GM19238 (cell line): ENCODE measurements at regions not wholly inside any gene's neighbourhood (a gene's known extent, or its start where the extent isn't known, plus 50 kb on each side); places are given as distances from the start of the nearest gene placed in this dataset.

ENCODE experiments used
- DNase-seq: peaks from one replicate; pipeline ENCODE4 v3.0.0; 2011; ENCODE audit warnings: low spot score; ENCODE audit not compliant: insufficient read length

DNA sequence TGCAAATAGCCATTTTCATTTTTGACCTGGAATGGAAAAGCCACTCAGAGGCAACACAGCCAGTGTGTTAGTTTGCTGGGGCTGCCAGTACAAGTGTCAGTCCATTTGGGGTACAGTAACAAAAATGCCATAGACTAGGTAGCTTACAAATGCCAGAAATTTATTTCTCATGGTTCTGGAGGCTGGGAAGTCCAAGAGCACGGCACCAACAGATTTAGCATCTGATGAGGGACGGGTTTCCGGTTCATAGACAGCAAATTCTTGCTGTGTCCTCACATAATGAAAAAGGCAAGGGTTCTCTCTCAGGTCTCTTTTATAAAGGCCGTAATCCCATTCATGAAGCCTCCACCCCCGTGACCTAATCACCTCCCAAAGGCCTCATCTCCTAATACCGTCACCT is 418.2 kb downstream of the TYW1 start:
- DNase-seq, result no peak

DNA sequence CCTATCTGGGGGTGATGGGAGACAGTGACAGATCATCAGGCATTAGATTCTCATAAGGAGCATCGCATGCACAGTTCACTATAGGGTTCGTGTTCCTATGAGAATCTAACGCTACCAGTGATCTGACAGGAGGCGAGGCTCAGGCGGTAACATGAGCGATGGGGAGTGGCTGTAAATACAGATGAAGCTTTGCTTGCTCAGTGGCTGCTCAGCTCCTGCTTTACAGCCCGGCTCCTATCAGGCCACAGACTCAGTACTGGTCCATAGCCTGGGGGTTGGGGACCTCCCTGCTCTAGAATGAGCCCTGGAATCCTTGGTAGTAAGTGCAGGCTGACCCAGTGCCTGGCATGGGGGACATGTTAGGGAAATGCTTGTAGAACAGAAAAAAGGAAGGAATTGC is 426.0 kb downstream of the TYW1 start:
- no peak for DNase-seq

DNA sequence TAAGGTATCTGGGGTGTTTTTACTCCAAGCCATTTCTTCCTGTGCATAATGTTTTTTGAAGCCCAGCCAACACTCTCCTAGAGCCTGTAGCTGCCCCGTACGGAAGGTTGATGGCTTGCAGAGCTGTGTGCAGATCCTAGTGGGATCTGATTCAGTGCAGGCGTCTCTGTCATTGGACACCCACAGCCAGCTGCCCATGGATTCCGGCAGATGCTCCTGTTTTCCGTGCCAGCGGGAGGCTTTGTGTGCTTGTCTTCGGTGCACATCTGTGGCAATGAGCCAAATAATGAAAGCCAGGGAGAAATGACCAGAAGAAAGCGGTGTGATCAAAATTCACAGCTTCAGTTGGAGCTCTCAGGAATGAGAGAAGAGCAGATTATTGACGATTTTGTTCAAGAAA is 426.4 kb downstream of the TYW1 start:
- no peak for DNase-seq

DNA sequence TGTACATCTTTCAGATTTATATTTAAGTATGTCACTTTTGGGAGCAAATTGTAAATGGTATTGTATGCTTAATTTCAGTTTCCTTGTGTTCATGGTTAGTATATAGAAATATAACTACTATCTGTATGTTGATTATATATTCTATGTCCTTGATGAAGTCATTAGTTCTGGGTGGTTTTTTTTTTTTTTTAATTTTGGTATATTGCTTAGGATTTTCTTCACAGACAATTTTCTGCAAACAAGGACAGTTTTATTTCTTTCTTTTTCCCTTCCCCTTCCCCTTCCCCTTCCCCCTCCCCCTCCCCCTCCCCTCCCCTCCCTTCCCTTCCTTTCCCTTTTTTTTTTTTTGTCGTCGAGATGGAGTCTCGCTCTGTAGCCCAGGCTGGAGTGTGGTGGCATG is 430.0 kb downstream of the TYW1 start:
- DNase-seq, result no peak

DNA sequence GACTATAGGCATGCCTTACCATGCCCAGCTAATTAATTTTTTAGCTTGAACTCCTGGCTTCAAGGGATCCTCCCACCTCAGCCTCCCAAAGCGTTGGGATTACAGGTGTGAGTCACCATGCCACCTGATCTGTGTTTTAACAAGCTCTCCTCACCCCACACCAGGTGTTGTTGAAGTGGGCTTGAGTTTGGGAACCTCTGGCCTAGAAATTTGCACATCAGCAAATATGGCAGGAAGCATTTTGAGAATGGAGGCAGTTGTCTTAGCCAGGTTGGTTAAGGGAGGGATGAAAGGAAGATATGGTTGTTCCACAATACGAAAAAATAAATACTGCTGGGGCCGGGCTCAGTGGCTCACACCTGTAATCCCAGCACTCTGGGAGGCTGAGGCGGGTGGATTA is 433.1 kb downstream of the TYW1 start:
- no peak for DNase-seq

DNA sequence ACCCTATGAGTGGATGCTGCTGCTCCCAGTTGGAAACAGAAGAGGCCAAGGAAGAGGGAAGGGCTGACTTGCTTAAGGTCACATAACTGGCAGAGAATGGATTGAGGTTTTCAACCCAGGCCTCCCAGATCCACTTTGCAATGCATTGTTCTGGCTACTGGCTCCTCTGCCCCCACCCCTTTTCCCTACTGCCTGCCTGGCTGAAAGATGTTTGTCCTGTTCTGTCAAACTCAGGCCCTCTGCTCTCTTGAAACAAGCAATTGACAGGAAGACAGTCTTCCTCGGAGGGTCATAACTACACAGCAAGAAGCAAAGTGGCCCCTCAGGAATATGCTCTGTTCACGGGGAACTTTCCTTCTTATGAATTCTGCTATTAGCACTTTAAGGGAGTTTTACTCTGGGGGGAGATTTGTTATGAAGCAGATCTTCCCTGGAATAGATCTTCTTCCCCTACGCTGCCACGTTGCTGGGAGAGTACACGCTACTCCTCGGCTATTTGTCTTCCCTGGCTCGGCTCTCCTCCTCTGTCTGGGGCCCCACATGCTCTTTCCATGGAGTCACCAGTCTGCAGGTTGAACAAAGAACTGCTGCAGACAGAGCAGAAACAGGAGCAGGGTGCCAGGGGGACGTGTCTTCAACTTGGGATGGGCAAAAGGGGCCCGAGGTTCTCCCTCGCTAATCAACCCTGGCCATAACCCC is 436.1 kb downstream of the TYW1 start:
- DNase-seq, result no peak

DNA sequence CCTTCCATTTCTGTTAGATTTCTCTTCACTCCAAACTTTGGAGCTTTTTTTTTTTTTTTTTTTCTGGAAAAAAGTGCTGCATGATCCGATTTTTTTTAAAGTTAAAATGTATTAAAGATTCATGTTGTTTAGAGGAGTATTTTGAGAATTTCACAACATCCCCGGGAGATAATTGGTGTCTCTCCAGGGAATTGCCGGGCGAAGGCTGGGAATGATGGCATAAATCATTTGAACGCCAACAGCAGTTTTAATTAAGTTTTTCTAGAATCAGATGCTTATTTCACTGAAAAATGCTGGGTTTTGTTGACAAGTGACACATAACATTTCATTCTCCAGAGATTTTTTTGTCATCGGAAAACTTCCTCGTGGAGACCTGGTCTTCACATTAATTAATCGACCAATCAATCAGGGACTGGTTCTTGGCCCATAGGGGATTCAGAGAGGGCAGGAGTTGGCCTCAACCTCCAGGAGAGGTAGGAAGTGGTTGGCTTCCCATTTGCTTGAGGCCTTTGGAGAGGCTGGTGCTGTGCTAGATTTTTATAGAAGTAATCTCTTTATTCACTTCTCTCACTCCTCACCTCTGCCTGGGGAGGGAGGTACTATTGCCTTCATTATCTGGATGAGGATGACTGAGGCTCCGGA is 439.4 kb downstream of the TYW1 start:
- no peak for DNase-seq

DNA sequence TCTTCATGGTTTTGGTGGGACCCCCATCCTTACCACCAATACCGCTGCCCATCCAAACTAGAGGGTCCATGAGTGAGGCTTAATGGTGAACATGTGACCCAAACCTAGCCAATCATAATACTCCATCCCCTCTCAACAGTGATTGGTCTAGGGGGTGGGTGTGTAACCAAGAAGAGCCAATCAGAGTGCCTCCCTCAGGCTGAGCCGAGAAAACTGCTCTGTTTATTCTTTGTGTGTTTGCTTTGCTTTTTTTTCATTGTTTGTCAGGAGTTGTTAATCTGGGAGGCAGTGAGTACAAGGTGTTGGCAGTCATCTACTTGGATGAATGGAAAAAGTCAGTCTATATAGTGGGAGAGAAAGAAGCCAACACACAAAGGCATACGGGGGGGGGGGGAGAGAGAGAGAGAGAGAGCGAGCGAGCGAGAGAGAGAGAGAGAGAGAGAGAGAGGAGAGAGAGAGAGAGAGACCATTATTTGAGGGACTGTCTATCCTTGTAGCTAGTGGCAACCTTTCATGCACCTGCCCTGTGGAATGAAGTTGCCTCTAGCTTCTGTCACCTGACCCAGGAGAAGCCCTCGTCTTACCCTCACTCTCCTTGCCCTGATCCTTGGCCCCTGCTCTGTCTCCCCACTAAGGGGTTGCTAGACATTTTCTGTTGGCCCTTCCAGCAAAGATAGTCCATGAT is 441.7 kb downstream of the TYW1 start:
- DNase-seq, result no peak

DNA sequence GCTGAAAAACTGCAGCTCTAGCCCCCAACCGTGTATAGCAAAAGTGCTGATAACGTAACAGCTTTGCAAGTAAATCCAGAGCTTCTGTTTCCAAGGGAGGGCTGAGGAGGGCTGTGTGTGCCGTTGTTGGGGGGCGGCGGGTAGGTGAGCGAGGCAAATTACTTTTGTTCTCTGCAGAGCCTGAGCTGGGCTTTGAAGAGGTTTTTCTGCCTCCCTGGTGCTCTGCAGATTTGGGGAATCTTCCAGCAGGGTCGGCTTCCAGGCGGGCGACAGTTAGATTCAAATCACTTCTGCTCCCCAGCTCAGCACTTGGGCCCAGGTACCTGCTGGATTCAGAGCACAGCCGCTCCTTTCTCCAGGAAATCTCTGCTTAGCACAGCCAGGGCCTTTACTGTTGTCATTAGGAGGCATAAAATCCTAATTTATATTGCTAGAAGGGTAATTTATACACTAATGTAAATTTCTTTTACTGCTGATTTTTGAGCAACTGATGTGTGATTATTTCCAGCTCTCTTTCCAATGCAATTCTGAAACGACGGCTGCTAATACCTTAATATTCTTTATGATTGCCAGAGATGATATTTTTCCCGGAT is 442.4 kb downstream of the TYW1 start:
- DNase-seq, result no peak

DNA sequence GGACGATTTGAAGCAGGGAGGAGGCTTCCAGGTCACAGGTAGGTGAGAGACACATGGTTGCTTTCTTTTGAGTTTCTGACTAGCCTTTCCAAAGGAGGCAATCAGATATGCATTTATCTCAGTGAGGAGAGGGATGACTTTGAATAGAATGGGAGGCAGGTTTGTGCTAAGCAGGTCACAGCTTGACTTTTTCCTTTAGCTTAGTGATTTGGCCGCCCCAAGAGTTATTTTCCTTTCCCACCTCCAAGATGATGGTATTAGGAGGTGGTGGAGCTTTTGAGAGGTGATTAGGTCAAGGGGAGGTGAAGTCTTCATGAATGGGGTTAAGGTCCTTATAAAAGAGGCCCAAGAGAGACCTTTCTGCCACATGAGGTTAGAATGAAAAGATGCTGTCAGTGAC is 443.7 kb downstream of the TYW1 start:
- no peak for DNase-seq

DNA sequence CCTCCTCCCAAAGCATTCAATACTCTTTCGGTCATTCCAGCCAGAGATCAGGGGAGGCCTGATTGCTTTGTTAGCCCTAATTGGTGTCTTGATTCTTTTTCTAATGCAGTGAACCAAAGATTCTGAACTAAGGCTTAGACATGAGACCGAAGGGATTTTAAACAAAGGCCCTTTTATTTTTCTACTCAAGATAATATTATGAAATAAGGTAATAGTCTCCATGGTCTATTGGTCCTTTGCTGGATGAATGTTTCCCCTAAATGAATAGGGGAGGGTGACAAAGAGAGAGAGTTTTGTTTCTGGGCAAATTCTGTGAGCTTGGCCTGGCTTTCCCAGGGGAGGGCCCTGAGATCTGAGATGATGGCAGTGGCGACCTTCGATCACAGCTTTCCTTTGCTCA is 449.1 kb downstream of the TYW1 start:
- no peak for DNase-seq

DNA sequence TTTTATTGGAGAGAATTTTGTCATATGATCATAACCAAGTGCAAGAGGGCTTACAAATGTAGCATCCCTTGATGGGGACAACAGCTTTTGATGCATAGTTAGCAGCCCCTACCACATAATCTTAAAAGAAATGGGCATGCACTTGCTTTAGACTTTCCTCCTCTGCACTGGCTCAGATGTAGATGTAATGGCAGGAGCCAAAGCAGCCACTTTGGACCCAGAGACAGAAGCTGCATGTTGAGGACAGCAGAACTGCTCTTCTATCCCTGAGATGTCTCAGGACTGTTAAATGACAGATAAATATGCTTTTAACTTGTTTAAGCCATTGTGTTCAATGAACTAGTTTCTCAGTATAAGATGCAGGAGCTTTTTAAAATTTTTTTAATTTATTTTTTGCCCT is 450.7 kb downstream of the TYW1 start:
- no peak for DNase-seq

DNA sequence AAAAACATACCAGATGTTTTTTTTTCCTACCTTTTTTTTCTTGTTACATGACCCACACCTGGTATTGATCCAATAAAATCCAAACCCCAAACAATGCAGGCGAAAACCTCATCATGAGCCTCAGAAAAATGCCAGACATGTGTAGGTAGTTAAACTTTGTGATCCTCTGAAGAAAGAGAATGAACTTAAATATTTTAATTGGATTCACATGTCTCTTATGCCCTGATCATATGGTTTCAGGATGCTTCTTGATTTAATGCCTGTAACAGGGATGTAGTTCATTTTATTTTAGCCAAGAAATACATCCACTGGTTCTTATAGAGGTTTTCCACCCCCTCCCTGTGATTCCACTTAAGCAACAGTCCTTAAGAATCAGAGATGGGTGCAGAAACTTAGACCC is 451.6 kb downstream of the TYW1 start:
- DNase-seq, result no peak

DNA sequence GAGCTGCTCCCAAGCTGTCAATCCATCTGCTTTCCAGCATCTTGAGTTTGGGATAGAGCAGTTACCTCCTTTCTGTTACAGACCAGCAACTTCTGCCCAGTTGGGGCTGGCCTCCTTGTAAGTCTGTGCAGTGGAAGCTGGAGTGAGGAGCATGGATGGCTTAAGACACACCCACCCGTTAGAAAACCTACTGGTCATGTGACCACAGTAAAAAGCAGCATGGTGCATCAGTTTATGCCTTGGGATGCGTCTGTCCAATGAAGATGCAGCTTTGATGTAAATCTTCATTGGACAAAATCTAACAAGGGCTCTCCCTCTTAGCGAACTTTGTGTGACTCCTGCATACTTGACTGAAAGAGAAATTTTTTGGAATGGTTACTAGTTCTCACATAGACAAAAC is 453.5 kb downstream of the TYW1 start:
- DNase-seq, result no peak

DNA sequence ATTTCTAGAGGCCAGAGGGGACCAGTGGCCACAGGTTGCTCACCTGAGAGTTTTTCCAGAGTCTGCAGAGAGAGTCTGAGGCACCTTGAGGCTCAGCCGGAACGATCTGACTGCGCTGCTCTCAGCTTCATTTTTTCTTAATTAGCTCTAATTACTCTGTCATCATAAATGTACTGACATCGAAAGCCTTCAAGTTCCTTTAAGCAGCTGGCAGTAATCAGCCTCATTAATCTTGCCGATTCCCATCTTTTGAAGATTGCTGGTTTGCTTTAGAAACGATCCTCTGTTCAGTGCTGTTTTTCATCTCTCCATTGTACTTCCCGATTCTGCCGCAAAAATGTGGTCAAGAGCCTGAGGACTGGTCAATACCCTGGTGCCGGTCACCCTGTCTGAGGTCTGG is 454.7 kb downstream of the TYW1 start:
- no peak for DNase-seq

DNA sequence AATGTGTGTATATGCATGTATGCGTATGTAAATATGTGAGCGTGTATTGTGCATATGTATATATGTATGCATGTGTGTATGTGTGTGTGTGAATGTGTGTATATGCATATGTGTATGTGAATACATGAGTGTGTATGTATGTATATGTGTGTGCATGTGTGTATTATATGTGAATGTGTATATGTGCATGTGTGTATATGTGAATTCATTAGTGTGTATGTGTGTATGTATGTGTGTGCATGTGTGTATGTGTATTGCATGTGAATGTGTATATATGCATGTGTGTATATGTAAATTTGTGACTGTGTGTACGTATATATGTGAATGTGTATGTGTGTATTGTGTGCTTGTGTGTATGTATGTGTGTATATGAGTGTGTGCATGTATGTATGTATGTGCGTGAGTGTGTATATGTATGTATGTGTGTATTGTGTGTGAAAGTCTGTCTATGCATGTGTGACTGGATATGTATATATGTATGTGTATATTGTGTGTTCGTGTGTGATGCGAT is 455.9 kb downstream of the TYW1 start:
- no peak for DNase-seq

DNA sequence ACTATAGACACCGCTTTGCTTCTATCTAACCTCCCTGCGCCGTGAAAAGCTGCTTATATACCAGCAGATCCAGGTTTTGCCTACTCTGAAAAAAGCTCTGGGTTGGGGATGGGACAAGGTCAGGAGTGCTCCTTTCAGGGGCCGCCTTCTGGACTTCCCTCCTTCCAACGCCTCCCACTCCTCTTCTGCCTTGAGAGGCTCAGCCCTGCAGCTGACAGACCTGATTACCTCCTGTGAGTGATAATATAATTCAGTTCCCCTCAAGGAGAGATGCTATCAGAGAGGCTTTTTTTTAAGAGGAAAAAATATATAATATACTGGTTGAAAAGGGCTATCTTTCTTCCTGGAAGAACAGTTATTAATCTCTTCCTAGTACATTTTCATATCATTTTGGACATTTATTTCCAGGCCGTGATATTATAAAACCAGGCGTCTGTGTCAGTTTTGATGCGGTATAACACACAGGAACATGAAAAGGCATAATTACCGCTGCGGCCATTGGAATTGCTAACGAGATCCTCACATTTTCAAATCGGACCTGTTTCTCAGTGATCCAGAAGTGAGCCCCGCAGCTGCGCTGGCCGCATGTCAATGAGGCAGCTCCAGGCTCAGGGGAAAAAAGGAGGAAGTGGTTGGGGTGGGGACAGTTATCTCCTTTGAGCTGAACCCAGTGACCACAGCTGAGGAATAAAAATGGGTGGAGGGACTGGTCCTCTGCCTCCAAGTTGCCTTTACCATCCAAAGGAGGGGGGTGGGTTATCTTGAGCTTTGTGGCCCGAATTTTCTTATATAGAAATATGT is 457.1 kb downstream of the TYW1 start:
- no peak for DNase-seq

DNA sequence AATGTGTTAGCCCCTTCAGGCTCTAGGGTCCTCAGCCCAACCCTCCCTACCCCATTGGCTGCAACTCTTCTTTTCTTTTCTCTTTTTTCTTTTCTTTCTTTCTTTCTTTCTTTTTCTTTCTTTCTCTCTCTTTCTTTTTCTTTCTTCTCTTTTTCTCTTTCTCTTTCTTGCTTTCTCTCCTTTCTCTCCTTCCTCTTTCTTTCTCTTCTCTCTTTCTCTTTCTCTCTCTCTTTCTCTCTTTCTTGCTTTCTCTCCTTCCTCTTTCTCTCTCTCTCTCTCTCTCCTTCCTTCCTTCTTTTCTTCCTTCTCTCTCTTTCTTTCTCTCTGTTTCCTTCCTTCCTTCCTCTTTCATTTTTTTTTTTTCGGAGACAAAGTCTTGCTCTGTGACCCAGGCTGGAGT is 458.9 kb downstream of the TYW1 start:
- no peak for DNase-seq

DNA sequence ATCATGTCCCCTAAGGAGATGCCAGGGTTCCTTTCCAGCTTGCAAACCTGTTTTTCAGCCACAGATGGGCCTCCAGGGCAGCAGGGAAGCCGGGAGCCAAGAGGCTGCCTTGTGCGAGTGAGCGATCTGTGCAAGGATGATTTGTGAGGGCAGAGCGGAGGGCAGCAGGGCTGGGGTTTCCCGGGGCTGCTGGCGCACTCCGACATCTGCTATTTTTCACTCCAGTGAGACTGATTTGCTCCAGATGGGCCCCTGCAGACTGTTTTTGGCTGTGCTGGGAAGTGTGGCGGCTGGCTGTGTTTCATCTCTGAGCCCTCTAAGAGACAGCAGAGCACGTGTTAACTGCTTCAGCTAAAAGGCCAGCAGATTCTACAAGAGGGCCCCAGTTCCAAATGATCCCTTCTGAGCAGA is 466.2 kb downstream of the TYW1 start:
- DNase-seq, result no peak

DNA sequence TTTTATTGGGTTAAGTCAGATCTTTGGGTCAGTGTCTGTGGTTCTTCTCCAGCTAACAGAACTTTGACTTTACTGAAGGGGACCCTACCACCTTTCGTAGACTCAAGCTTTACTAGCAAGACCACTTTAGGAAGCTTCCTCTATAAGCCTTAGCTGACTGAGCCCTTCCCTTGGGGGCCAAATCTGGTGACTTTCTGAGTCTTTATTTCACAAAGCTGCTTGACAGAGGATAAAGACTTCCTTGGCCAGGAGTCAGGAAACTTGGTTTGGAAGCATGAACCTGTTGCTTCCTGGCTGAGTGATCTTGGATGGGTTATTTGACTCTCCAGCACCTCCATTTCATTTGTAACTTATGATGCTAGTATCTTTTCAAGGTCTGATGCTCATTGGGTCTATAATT is 466.7 kb downstream of the TYW1 start:
- DNase-seq, result no peak

DNA sequence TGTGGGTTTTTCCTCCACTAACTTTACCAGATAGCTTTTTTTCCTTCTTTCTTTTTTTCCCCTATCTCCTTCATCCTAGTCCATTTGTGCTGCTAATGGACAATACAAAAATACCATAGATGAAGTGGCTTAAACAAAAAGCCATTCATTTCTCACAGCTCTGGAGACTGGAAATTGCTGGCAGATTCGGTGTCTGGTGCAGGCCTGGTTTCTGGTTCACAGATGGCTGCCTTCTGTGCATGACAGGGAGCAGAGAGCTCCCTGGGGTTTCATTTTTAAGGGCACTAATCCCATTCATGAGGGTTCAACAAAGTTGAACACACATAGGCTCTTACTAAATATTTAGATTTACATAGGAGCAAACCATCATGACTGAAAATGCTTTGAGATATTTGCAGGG is 467.4 kb downstream of the TYW1 start:
- no peak for DNase-seq

DNA sequence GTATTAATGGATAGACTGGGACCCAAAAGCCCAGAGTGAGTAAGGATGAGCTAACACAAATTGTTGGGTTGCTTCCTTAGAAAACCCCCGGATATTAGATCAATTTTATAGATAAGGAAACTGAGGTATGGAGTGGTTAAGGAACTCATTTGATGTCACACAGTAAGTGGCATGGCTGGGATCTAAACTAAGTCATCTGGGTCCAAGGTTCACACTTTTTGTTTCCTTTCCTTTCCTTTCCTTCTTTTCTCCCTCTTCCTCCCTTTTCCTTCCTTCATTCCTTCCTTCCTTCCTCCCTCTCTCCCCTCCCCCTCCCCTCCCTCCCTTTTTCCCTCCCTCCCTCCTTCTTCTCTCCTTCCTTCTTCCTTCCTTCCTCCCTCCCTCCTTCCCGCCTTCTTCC is 469.5 kb downstream of the TYW1 start:
- no peak for DNase-seq
